PFSK-1 (cell line): ENCODE measurements at regions not wholly inside any gene's neighbourhood (a gene's known extent, or its start where the extent isn't known, plus 50 kb on each side); places are given as distances from the start of the nearest gene placed in this dataset.

ENCODE experiments used
- FOXP2 ChIP-seq: optimal IDR thresholded peaks from 2 replicates; pipeline ENCODE3; 2011; ENCODE audit warnings: borderline replicate concordance, control low read depth, inconsistent platforms; ENCODE audit not compliant: insufficient read depth; ENCODE audit errors: extremely low read length, extremely low read depth
- POLR2AphosphoS5 ChIP-seq: IDR thresholded peaks from 2 replicates; pipeline ENCODE4 v1.6.1; 2012; ENCODE audit warnings: low read depth, mild to moderate bottlenecking, control low read depth, low read length, moderate library complexity
- SIN3A ChIP-seq: IDR thresholded peaks from 2 replicates; pipeline ENCODE4 v1.6.1; 2012; ENCODE audit warnings: mild to moderate bottlenecking, low read length, moderate library complexity, borderline replicate concordance; ENCODE audit not compliant: insufficient read depth
- TAF1 ChIP-seq: IDR thresholded peaks from 2 replicates; pipeline ENCODE4 v1.6.1; 2012; ENCODE audit warnings: low read length, control low read depth, borderline replicate concordance; ENCODE audit not compliant: insufficient read depth
- TF ChIP-seq, protein P1 (sequence below), 2 experiments: IDR thresholded peaks; 2 replicates each; pipeline versions ENCODE4 v1.6.1 to v1.8.0; 2011 to 2012; ENCODE audit warnings: low read depth in 2 of 2, low read length in 2 of 2, control low read depth in 1 of 2, inconsistent platforms in 1 of 2, mild to moderate bottlenecking in 1 of 2, moderate library complexity in 1 of 2; ENCODE audit not compliant: insufficient read depth in 1 of 2

DNA sequence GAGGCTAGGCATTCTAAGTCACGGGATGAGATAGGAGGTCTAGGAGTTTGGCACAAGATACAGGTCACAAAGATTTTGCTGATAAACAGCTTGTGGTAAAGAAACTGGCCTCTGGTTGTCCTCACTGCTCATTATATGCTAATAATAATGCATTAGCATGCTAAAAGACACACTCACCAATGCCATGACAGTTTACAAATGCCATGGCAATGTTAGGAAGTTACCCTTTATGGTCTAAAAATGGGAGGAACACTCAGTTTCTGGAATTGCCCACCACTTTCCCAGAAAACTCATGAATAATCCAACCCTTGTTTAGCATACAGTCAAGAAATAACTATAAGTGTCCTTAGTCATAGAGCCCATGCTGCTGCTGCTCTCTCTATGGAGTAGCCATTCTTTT lies 286.9 kb downstream of the ZNF674 start:
- TF ChIP-seq TAF1 (no peak), POLR2AphosphoS5 (no peak), SIN3A (no peak), FOXP2 (no peak)
- TF ChIP-seq, protein P1, sequence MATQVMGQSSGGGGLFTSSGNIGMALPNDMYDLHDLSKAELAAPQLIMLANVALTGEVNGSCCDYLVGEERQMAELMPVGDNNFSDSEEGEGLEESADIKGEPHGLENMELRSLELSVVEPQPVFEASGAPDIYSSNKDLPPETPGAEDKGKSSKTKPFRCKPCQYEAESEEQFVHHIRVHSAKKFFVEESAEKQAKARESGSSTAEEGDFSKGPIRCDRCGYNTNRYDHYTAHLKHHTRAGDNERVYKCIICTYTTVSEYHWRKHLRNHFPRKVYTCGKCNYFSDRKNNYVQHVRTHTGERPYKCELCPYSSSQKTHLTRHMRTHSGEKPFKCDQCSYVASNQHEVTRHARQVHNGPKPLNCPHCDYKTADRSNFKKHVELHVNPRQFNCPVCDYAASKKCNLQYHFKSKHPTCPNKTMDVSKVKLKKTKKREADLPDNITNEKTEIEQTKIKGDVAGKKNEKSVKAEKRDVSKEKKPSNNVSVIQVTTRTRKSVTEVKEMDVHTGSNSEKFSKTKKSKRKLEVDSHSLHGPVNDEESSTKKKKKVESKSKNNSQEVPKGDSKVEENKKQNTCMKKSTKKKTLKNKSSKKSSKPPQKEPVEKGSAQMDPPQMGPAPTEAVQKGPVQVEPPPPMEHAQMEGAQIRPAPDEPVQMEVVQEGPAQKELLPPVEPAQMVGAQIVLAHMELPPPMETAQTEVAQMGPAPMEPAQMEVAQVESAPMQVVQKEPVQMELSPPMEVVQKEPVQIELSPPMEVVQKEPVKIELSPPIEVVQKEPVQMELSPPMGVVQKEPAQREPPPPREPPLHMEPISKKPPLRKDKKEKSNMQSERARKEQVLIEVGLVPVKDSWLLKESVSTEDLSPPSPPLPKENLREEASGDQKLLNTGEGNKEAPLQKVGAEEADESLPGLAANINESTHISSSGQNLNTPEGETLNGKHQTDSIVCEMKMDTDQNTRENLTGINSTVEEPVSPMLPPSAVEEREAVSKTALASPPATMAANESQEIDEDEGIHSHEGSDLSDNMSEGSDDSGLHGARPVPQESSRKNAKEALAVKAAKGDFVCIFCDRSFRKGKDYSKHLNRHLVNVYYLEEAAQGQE (IDR thresholded peaks at IDR 0.05; ENCODE audit: insufficient read depth in 1 of 2, low read depth in 2 of 2, low read length in 2 of 2) = no peak

DNA sequence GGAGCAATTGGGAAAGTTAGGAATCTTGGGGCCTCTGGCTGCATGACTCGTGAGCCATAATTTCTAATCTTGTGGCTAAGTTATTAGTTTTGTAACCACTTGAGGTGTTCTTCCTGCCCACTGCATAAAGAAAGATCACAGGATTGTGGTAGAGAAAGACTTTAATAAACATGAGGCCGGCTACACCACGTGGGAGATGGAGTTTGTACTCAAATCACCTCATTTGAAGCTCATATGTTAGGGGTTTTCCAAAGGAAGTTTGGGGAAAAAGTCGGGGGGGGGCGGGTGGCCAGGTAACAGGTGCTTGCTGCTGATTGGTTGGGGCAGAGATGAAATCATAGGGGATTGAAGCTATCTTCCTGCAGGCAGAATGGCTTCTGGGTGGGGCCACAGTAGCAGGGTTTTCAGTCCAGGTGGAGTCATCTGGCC lies 287.8 kb downstream of the ZNF674 start:
- TF ChIP-seq POLR2AphosphoS5 = no peak
- no peak for TF ChIP-seq FOXP2
- TF ChIP-seq, protein P1 (IDR thresholded peaks at IDR 0.05; ENCODE audit: insufficient read depth in 1 of 2, low read depth in 2 of 2, low read length in 2 of 2) = no peak
- no peak for TF ChIP-seq SIN3A
- no peak for TF ChIP-seq TAF1

DNA sequence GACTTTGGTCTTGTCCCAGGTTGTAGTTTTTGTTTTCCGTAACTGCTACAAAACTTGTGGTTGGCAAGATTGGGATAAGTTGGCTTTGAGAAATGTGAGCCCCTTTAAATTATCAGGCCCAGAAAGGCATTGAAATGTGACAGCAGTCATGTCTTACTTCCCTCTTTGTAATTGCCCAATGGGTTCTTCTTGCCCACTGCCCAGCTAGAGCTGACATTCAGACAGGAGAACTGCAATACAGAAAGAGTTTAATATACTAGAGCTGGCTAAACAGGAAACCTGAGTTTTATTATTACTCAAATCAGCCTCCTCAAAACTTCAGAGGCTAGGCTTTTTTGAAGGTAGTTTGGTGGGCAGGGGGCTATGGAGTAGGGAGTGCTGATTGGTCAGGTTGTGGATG lies 288.3 kb downstream of the ZNF674 start:
- TF ChIP-seq FOXP2 (no peak), POLR2AphosphoS5 (no peak), TAF1 (no peak), SIN3A (no peak)
- TF ChIP-seq, protein P1 (IDR thresholded peaks at IDR 0.05; ENCODE audit: insufficient read depth in 1 of 2, low read depth in 2 of 2, low read length in 2 of 2) = no peak

DNA sequence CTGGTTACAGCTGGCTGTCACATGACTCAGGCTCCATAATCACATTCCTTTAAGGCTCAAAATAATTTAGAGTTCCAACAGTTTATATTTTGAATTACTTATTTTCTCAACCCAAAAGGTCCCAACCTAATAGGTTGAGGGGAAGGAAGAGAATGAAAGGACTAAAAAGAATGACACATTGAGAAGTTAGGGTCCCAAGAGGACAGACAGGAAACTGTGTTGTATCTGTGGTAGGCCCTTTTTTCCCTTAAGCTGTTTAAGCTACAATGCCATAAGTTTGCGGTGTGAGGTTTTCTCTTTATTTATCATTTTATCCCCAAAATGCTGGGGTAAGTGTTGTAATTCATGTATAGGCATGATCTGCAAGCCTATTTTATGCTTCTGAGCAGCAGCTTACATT lies 290.2 kb downstream of the ZNF674 start:
- TF ChIP-seq SIN3A = no peak

DNA sequence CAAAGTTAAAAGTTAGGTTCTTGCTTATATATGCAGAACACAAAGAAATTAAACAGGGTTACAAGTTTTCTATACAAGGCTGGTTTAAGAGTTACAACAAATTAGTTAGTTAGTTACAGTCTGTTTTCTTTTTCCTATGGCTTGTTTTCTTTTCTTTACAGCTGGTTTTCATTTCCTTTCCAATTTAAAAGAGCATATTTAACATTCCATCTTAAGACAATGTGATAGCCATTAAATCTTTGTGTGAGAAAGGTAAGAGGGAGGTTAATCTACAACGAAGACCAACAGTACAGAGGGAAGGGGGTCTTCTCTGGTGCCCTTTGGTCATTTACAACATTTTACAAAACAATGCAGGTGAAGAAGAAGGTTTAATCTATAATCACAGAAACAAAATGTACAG lies 290.6 kb downstream of the ZNF674 start:
- TF ChIP-seq SIN3A (no peak), TAF1 (no peak), POLR2AphosphoS5 (no peak), FOXP2 (no peak)
- TF ChIP-seq, protein P1 (IDR thresholded peaks at IDR 0.05; ENCODE audit: insufficient read depth in 1 of 2, low read depth in 2 of 2, low read length in 2 of 2) = no peak

DNA sequence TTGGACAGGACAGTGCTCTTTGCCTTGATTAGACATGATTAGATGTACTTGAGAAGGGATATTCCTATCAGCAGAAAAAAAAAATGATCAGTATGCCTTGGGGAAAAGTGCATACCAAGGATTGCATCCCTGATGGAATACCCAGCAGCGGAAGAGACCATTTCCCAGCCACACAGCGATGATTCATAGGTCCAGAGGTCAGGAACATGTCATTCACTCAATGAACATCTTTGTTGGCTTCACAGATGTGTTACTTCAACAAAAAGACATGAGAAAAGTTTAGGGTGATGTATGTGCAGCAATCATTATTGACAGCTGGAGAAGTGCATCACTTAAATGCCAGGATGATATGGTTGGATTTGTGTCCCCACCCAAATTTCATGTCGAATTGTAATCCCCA lies 293.5 kb downstream of the ZNF674 start:
- TF ChIP-seq SIN3A (no peak), POLR2AphosphoS5 (no peak)
